GM12878 (cell line): ENCODE measurements at regions not wholly inside any gene's neighbourhood (a gene's known extent, or its start where the extent isn't known, plus 50 kb on each side); places are given as distances from the start of the nearest gene placed in this dataset.

Experiments
- BHLHE40 ChIP-seq, 2 experiments: fragments of 450-650 bp in 1 of 2; IDR thresholded peaks; 2 replicates each; pipeline ENCODE4 v1.6.1; 2011 to 2017; ENCODE audit warnings: low read depth in 2 of 2, borderline replicate concordance in 1 of 2, improper control_type of control experiment in 1 of 2, low read length in 1 of 2, mild to moderate bottlenecking in 1 of 2
- E2F8 ChIP-seq: fragments of 450-650 bp; IDR thresholded peaks from 2 replicates; pipeline ENCODE4 v1.6.1; 2018; ENCODE audit warnings: mild to moderate bottlenecking, low read depth, moderate library complexity; ENCODE audit not compliant: partially characterized antibody
- GABPA ChIP-seq: IDR thresholded peaks from 2 replicates; pipeline ENCODE4 v1.6.1; 2014; ENCODE audit warnings: antibody characterized with exemption, low read depth, mild to moderate bottlenecking, inconsistent platforms
- IRF5 ChIP-seq: fragments of 450-650 bp; IDR thresholded peaks from 2 replicates; pipeline ENCODE4 v1.6.1; 2017; ENCODE audit warnings: borderline replicate concordance
- PRDM15 ChIP-seq: fragments of 450-650 bp; formaldehyde crosslinking; IDR thresholded peaks from 2 replicates; pipeline ENCODE4 v1.4.0; 2020; ENCODE audit warnings: mild to moderate bottlenecking, moderate library complexity
- USF1 ChIP-seq: IDR thresholded peaks from 2 replicates; pipeline ENCODE4 v1.6.1; 2011; ENCODE audit warnings: borderline replicate concordance, low read depth, mild to moderate bottlenecking, moderate library complexity, mixed read lengths, low read length; ENCODE audit not compliant: insufficient read depth; ENCODE audit errors: extremely low read length

GRCh38 chr14:104392396-104393198 lies 187.0 kb upstream of the C14orf180 start (continued):
- no peak for TF ChIP-seq USF1
- no peak for TF ChIP-seq PRDM15
- TF ChIP-seq IRF5 = no peak
- TF ChIP-seq BHLHE40 (IDR thresholded peaks at IDR 0.05; ENCODE audit: borderline replicate concordance in 1 of 2, low read depth in 2 of 2, low read length in 1 of 2) = no peak
- no peak for TF ChIP-seq E2F8
- no peak for TF ChIP-seq GABPA
